ENCODE measurements at regions not wholly inside any gene's neighbourhood (a gene's known extent, or its start where the extent isn't known, plus 50 kb on each side); places are given as distances from the start of the nearest gene placed in this dataset.

DNA sequence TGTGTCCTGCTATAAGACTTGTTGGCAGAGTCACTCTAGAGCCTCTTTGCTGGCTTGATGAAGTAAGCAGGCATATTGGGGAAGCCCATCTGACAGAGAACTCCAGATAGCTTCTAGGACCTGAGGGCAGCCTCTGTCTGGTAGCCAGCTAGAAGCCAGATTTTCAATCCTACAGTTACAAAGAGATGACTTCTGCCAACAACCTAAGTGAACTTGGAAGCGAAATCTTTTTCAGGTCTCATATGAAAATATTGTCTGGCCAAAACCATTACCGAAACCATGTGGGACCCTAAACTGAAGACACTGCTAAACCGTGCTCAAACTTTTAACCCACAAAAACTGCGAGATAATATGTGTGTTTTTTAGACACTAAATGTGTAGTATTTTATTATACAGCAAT, 140.9 kb downstream of the MRPS30 start:
- TF ChIP-seq EZH2 (IDR thresholded peaks at IDR 0.05; ENCODE audit: low read length) = no peak
- TF ChIP-seq, protein P1, sequence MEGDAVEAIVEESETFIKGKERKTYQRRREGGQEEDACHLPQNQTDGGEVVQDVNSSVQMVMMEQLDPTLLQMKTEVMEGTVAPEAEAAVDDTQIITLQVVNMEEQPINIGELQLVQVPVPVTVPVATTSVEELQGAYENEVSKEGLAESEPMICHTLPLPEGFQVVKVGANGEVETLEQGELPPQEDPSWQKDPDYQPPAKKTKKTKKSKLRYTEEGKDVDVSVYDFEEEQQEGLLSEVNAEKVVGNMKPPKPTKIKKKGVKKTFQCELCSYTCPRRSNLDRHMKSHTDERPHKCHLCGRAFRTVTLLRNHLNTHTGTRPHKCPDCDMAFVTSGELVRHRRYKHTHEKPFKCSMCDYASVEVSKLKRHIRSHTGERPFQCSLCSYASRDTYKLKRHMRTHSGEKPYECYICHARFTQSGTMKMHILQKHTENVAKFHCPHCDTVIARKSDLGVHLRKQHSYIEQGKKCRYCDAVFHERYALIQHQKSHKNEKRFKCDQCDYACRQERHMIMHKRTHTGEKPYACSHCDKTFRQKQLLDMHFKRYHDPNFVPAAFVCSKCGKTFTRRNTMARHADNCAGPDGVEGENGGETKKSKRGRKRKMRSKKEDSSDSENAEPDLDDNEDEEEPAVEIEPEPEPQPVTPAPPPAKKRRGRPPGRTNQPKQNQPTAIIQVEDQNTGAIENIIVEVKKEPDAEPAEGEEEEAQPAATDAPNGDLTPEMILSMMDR (optimal IDR thresholded peaks at IDR 0.05 in 1 of 3, IDR thresholded peaks at IDR 0.05 in 1 of 3, conservative IDR thresholded peaks at IDR 0.05 in 1 of 3; ENCODE audit: extremely low read depth in 1 of 3, insufficient read depth in 2 of 3, low read length in 3 of 3) = no peak
